Activated CD8-positive, alpha-beta memory T cell treated with anti-CD3 and anti-CD28 coated beads, Interleukin-2, amount 10 ng/mL, durations not matched to agents 7 days and 5 days (primary cell): ENCODE measurements at regions not wholly inside any gene's neighbourhood (a gene's known extent, or its start where the extent isn't known, plus 50 kb on each side); places are given as distances from the start of the nearest gene placed in this dataset.

ENCODE experiments used
- ATAC-seq: fragments of 150-1000 bp; cut with Tn5 transposase; one replicate; pipeline ENCODE4 v1.10.0; 2021; ENCODE audit warnings: moderate library complexity
- CTCF ChIA-PET: fragments of 350-600 bp; sonication (Branson Sonifier 250); formaldehyde crosslinking; loops from one replicate; lab custom pipeline; 2021; ENCODE audit warnings: antibody characterized with exemption; lab: Charles Lee
- DNase-seq: peaks from one replicate; pipeline ENCODE4 v3.0.0-alpha.2; 2020
- H3K27ac Mint-ChIP-seq: one replicate; pipeline ENCODE4 v1.8.0; 2021; ENCODE audit warnings: mild to moderate bottlenecking, mixed read lengths
- H3K27me3 Mint-ChIP-seq: one replicate; pipeline ENCODE4 v1.8.0; 2021; ENCODE audit warnings: mixed read lengths
- H3K36me3 Mint-ChIP-seq: one replicate; pipeline ENCODE4 v1.8.0; 2021; ENCODE audit warnings: mild to moderate bottlenecking, mixed read lengths
- H3K4me1 Mint-ChIP-seq: one replicate; pipeline ENCODE4 v1.8.0; 2021; ENCODE audit warnings: mixed read lengths
- H3K4me3 Mint-ChIP-seq: one replicate; pipeline ENCODE4 v1.8.0; 2021; ENCODE audit warnings: mild to moderate bottlenecking, moderate library complexity, mixed read lengths
- H3K9me3 Mint-ChIP-seq: one replicate; pipeline ENCODE4 v1.8.0; 2022; ENCODE audit warnings: low read depth, mixed read lengths

GRCh38 chr11:134529212-134530096, 117.4 kb upstream of the B3GAT1 start:
- H3K36me3 Mint-ChIP-seq: no peaks in the 10 kb centered on the region
- ATAC-seq (no peak), DNase-seq (peak; percentile 33)
- H3K9me3 Mint-ChIP-seq: no peaks in the 10 kb centered on the region
- no peak overlapping the region for H3K27ac Mint-ChIP-seq
- no peaks in the 10 kb centered on the region for H3K4me1 Mint-ChIP-seq
- CTCF ChIA-PET: no interaction called here
- H3K4me3 Mint-ChIP-seq: no peak overlapping the region
- peaks cover 3% of the 10 kb centered on the region for H3K27me3 Mint-ChIP-seq

- H3K27me3 Mint-ChIP-seq: no peaks in the 10 kb centered on the region
- no peaks in the 10 kb centered on the region for H3K36me3 Mint-ChIP-seq
- H3K9me3 Mint-ChIP-seq: no peaks in the 10 kb centered on the region
- no peak overlapping the region for H3K27ac Mint-ChIP-seq
- CTCF ChIA-PET: no interaction called here
- DNase-seq (peak; percentile 30), ATAC-seq (no peak)
- no peak overlapping the region for H3K4me3 Mint-ChIP-seq
- no peaks in the 10 kb centered on the region for H3K4me1 Mint-ChIP-seq
Measured at GRCh38 chr11:134528453-134528852, 116.4 kb upstream of the B3GAT1 start.

- ATAC-seq: no peak
- H3K27me3 Mint-ChIP-seq: no peaks in the 10 kb centered on the region
- H3K4me3 Mint-ChIP-seq: no peak overlapping the region
- no peak overlapping the region for H3K27ac Mint-ChIP-seq
- H3K4me1 Mint-ChIP-seq: no peaks in the 10 kb centered on the region
- H3K9me3 Mint-ChIP-seq: no peaks in the 10 kb centered on the region
- DNase-seq: peak; percentile 4
- H3K36me3 Mint-ChIP-seq: no peaks in the 10 kb centered on the region
- CTCF ChIA-PET: no interaction called here
Measured at GRCh38 chr11:134527382-134528243, 115.6 kb upstream of the B3GAT1 start.

- H3K9me3 Mint-ChIP-seq: no peaks in the 10 kb centered on the region
- DNase-seq: no peak
- CTCF ChIA-PET: no interaction called here
Measured at GRCh38 chr11:134524896-134525845, 113.1 kb upstream of the B3GAT1 start.

GRCh38 chr11:134524201-134524600, 112.2 kb upstream of the B3GAT1 start:
- Mint-ChIP-seq H3K4me1 (no peaks in the 10 kb centered on the region), H3K27ac (no peak overlapping the region), H3K4me3 (no peak overlapping the region), H3K27me3 (no peaks in the 10 kb centered on the region), H3K9me3 (no peaks in the 10 kb centered on the region), H3K36me3 (no peaks in the 10 kb centered on the region)
- no peak for ATAC-seq
- no peak for DNase-seq
- CTCF ChIA-PET: no interaction called here

More at GRCh38 chr11:134524896-134525845, 113.1 kb upstream of the B3GAT1 start:
- no peaks in the 10 kb centered on the region for H3K27me3 Mint-ChIP-seq
- ATAC-seq: no peak
- no peak overlapping the region for H3K4me3 Mint-ChIP-seq
- H3K27ac Mint-ChIP-seq: no peak overlapping the region
- no peaks in the 10 kb centered on the region for H3K4me1 Mint-ChIP-seq
- H3K36me3 Mint-ChIP-seq: no peaks in the 10 kb centered on the region

- Mint-ChIP-seq H3K9me3 (no peaks in the 10 kb centered on the region), H3K27ac (no peak overlapping the region), H3K4me3 (no peak overlapping the region), H3K4me1 (no peaks in the 10 kb centered on the region), H3K27me3 (no peaks in the 10 kb centered on the region), H3K36me3 (no peaks in the 10 kb centered on the region)
- no peak for ATAC-seq
- CTCF ChIA-PET: no interaction called here
- DNase-seq: no peak
Measured at GRCh38 chr11:134522782-134523570, 110.9 kb upstream of the B3GAT1 start.

- Mint-ChIP-seq H3K27ac (no peak overlapping the region), H3K4me3 (no peak overlapping the region), H3K36me3 (no peaks in the 10 kb centered on the region), H3K9me3 (no peaks in the 10 kb centered on the region), H3K27me3 (no peaks in the 10 kb centered on the region), H3K4me1 (no peaks in the 10 kb centered on the region)
- CTCF ChIA-PET: no interaction called here
- ATAC-seq (no peak), DNase-seq (no peak)
Measured at GRCh38 chr11:134521452-134522289, 109.6 kb upstream of the B3GAT1 start.

GRCh38 chr11:134521001-134521400, 109.0 kb upstream of the B3GAT1 start:
- H3K27ac Mint-ChIP-seq: no peak overlapping the region
- H3K9me3 Mint-ChIP-seq: no peaks in the 10 kb centered on the region
- ATAC-seq: no peak
- no peak overlapping the region for H3K4me3 Mint-ChIP-seq
- H3K4me1 Mint-ChIP-seq: no peaks in the 10 kb centered on the region
- no peaks in the 10 kb centered on the region for H3K27me3 Mint-ChIP-seq
- no peaks in the 10 kb centered on the region for H3K36me3 Mint-ChIP-seq
- CTCF ChIA-PET: no interaction called here
- no peak for DNase-seq

- CTCF ChIA-PET: no interaction called here
- Mint-ChIP-seq H3K4me3 (no peak overlapping the region), H3K9me3 (no peaks in the 10 kb centered on the region), H3K27ac (no peak overlapping the region), H3K4me1 (no peaks in the 10 kb centered on the region), H3K36me3 (no peaks in the 10 kb centered on the region), H3K27me3 (no peaks in the 10 kb centered on the region)
- ATAC-seq: no peak
- DNase-seq: no peak
Measured at GRCh38 chr11:134519788-134520187, 107.7 kb upstream of the B3GAT1 start.

- no peak overlapping the region for H3K4me3 Mint-ChIP-seq
- H3K27ac Mint-ChIP-seq: no peak overlapping the region
- CTCF ChIA-PET: no interaction called here
- no peaks in the 10 kb centered on the region for H3K4me1 Mint-ChIP-seq
- ATAC-seq: no peak
- H3K27me3 Mint-ChIP-seq: no peaks in the 10 kb centered on the region
- H3K9me3 Mint-ChIP-seq: no peaks in the 10 kb centered on the region
- no peaks in the 10 kb centered on the region for H3K36me3 Mint-ChIP-seq
- no peak for DNase-seq
Measured at GRCh38 chr11:134519390-134519750, 107.3 kb upstream of the B3GAT1 start.

- ATAC-seq (no peak), DNase-seq (no peak)
- H3K27me3 Mint-ChIP-seq: no peaks in the 10 kb centered on the region
- no peak overlapping the region for H3K4me3 Mint-ChIP-seq
- no peaks in the 10 kb centered on the region for H3K36me3 Mint-ChIP-seq
- CTCF ChIA-PET: no interaction called here
- H3K27ac Mint-ChIP-seq: no peak overlapping the region
- H3K4me1 Mint-ChIP-seq: no peaks in the 10 kb centered on the region
- no peaks in the 10 kb centered on the region for H3K9me3 Mint-ChIP-seq
Measured at GRCh38 chr11:134518616-134519389, 106.8 kb upstream of the B3GAT1 start.
